Motor neuron (in vitro differentiated cells): ENCODE measurements at regions not wholly inside any gene's neighbourhood (a gene's known extent, or its start where the extent isn't known, plus 50 kb on each side); places are given as distances from the start of the nearest gene placed in this dataset.

Experiments
- ATAC-seq, 8 experiments: fragments of 200-7000 bp; cut with Tn5 transposase; replicated peaks in 6 of 8; 2 replicates each; pipeline ENCODE4 v1.8.0; 2021; ENCODE audit warnings: mild to moderate bottlenecking in 8 of 8, moderate library complexity in 8 of 8
- H3K27ac ChIP-seq, 2 donors: fragments of 250-450 bp; sonication (Bioruptor Pico); 2 replicates each; pipeline ENCODE4 v1.9.0; 2021; ENCODE audit warnings: antibody characterized with exemption in 2 of 2, mild to moderate bottlenecking in 2 of 2, moderate library complexity in 1 of 2
- H3K4me1 ChIP-seq, 2 donors: fragments of 250-450 bp; sonication (Bioruptor Pico); replicated peaks in 1 of 2; 2 replicates each; pipeline ENCODE4 v1.6.1; 2021; ENCODE audit warnings: antibody characterized with exemption in 2 of 2, mild to moderate bottlenecking in 2 of 2, moderate library complexity in 1 of 2
- H3K4me3 ChIP-seq, 5 donors: fragments of 250-450 bp; sonication (Bioruptor Pico); 2 replicates each; pipeline ENCODE4 v1.9.0; 2021; ENCODE audit warnings: antibody characterized with exemption in 5 of 5, mild to moderate bottlenecking in 5 of 5, moderate library complexity in 4 of 5
- WGBS, 10 experiments: fragments of 450-650 bp; shearing (Covaris generic); methylation state at CpG; one replicate each; pipeline ENCODE4 v1.0.0; 2022; 5-methylcytosine and 5-hydroxymethylcytosine counted together
- in situ Hi-C, 9 experiments: fragments of 400-800 bp; cut with MboI; loops; one replicate each; pipeline ENCODE4 v1.15.0; 2021; ENCODE audit warnings: low sequenced_read_pairs in 9 of 9, low pct_unique_long_range_greater_than_20kb in 2 of 9; ENCODE audit not compliant: unreplicated experiment in 9 of 9

DNA sequence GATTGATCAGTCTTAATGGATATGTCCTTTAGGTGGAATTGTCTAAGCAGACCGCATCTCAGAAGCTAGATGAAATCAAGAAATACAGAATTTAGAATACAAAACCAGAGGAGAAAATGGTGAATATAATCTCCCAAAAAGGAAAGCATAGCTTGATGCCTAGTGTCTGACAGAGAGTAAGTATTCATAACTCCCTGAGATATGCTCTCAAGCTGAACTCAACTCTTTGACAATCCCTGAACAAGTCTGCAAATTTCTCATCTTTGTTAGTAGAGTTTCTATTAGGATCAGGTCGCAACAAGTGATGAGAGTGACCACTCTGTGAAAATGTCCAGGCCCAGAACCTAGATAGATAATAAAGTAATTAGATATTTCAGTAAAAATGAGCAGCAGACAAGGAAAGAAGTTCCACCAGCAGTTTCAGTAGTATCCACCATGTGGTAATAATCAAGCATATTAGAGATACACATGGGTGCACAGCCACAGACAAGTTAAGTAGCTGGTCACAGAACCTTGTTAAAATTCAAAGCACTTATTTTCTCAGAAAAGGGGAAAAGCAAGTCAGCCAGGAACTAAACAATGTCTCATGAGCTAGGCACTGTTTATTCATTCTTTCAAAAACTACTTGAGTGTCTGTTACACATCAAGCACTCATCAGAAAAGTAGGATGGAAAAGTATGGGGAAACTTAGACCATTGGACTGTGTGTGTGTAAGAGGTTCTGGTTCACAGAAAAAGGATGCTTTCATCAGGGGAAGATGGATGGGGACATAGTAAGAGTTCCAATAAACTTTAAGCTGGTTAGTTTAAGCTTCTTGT lies 481.5 kb upstream of the TUSC1 start:
- in situ Hi-C loops = loop anchor here in 1 of 9 experiments (25.0 kb wide), 1 partner anchor 97 kb away; no protein-coding TSS in a partner anchor
- ATAC-seq = no peak
- WGBS, 10 experiments = 64 to 100% (median 86%) methylated on average over 1 to 2 of the region's 2 CpGs; no CpG with 5 or more reads in 1 of the 10 experiments
- H3K4me3 ChIP-seq = no peak overlapping the region
- no peak overlapping the region for H3K27ac ChIP-seq
- H3K4me1 ChIP-seq = peaks cover 0 to 5% of the 10 kb centered on the region in 2 donors

- in situ Hi-C loops = loop anchor here in 1 of 9 experiments (25.0 kb wide), 1 partner anchor 96 kb away; no protein-coding TSS in a partner anchor
- no peak for ATAC-seq
- WGBS, 10 experiments = 69 to 100% (median 91%) methylated on average over 2 to 4 of the region's 4 CpGs; no CpG with 5 or more reads in 1 of the 10 experiments
Measured at GRCh38 chr9:26158631-26159150, 480.4 kb upstream of the TUSC1 start.

GRCh38 chr9:26157411-26157810 lies 479.2 kb upstream of the TUSC1 start:
- Histone ChIP-seq H3K4me1 (peaks cover 3 to 4% of the 10 kb centered on the region in 2 donors), H3K27ac (no peak overlapping the region), H3K4me3 (no peak overlapping the region)
- in situ Hi-C loops = loop anchor here in 1 of 9 experiments (25.0 kb wide), 1 partner anchor 95 kb away; no protein-coding TSS in a partner anchor
- WGBS, 10 experiments = 0 to 94% (median 87%) methylated on average over 1 to 5 of the region's 5 CpGs; no CpG with 5 or more reads in 1 of the 10 experiments
- no peak for ATAC-seq

More at GRCh38 chr9:26158631-26159150, 480.4 kb upstream of the TUSC1 start:
- peaks cover 0 to 5% of the 10 kb centered on the region in 2 donors for H3K4me1 ChIP-seq
- no peak overlapping the region for H3K4me3 ChIP-seq
- no peak overlapping the region for H3K27ac ChIP-seq

DNA sequence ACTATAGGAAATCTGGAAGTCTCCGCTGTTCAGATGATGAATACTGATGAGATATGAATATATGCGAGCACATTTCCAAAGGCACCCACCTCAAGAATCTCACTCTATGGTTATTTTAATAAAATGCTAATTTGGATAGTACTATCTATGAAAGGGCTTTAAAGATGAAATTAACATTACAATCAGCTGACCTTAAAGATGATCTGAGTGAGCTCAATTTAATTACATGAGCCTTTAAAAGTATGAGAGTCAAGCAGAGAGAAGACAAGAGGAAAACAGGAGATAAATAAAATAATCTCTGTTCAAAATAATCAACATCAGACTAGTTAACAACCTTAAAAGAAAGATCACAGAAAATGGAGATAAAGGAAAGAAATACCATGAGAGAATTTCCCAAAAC lies 474.1 kb upstream of the TUSC1 start:
- WGBS, 10 experiments = 38 to 92% (median 79%) methylated on average over 1 to 2 of the region's 2 CpGs; no CpG with 5 or more reads in 2 of the 10 experiments
- Histone ChIP-seq H3K4me1 (peaks cover 0 to 3% of the 10 kb centered on the region in 2 donors), H3K27ac (no peak overlapping the region), H3K4me3 (no peak overlapping the region)
- peak in 1 of 8 experiments; percentile 24 for ATAC-seq
- in situ Hi-C loops = loop anchor here in 1 of 9 experiments (25.0 kb wide), 1 partner anchor 90 kb away; no protein-coding TSS in a partner anchor

DNA sequence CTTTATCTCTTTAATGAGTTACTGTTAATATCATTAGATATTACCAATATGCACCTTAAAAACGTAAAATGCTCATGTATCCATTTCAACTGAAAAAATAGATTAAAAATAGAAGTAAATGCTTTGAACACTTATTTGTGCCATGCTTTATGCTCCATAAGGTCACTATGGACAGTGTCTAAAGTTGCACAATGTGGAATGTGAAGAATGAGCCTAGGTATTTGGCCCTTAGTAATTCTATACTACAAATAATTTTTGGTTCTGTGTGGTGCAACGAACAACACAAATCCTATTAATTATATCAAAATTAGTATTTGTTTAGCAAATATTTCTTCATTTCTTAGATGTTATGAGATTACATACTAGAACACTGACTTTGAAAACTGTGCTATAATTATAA lies 469.9 kb upstream of the TUSC1 start:
- H3K27ac ChIP-seq = no peak overlapping the region
- in situ Hi-C loops = no loop called here
- ATAC-seq = no peak
- 21 to 96% (median 86%) methylated on average over 1 to 2 of the region's 2 CpGs; no CpG with 5 or more reads in 1 of the 10 experiments for WGBS, 10 experiments
- H3K4me3 ChIP-seq = no peak overlapping the region
- peaks cover 0 to 3% of the 10 kb centered on the region in 2 donors for H3K4me1 ChIP-seq

DNA sequence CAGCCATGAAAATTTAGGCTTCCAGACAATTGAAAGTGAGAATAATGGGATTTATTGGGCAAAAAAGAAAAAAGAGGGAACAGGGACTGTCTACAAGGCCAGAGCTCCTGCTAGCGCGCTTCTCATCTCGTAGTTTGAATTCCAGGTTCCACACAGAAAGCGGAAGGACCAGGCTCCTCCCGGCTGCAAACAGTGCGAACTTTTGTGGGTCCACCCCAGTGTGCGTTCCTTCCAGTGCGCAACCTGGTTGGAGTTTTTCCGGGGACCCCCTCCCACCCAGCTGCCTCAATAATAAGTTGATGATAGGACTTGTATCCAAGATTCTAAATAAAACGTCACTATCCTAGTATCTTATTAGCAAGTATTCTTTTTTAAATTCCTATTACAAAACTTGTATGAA lies 467.7 kb upstream of the TUSC1 start:
- no peak for ATAC-seq
- H3K4me1 ChIP-seq = no peaks in the 10 kb centered on the region
- in situ Hi-C loops = no loop called here
- no peak overlapping the region for H3K27ac ChIP-seq
- no peak overlapping the region for H3K4me3 ChIP-seq
- 80 to 100% (median 90%) methylated on average over 1 to 10 of the region's 10 CpGs; no CpG with 5 or more reads in 1 of the 10 experiments for WGBS, 10 experiments

- no peaks in the 10 kb centered on the region for H3K4me1 ChIP-seq
- in situ Hi-C loops = no loop called here
- H3K27ac ChIP-seq = no peak overlapping the region
- H3K4me3 ChIP-seq = no peak overlapping the region
- 14 to 98% (median 87%) methylated on average over 2 to 6 of the region's 6 CpGs; no CpG with 5 or more reads in 1 of the 10 experiments for WGBS, 10 experiments
- ATAC-seq = no peak
Measured at GRCh38 chr9:26142631-26143030, 464.4 kb upstream of the TUSC1 start.

DNA sequence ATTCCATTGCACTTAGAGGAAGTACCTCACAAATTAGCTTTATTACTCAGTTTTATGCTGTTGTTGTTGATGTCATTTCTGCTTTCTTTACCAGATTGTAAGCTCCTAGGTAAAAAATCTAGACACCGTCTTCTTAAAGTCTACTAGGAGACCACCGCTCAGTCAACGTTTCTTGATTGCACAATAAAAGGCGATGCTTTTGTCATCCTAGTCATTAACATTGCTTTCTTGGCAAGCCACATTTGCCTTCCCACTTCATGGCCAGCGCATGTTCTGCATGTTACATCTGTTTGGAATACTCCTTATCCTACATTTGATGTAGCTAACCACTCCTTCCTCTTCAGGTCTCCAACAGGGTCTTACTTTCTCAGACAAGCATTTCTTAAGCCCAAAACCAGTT lies 464.0 kb upstream of the TUSC1 start:
- in situ Hi-C loops = no loop called here

DNA sequence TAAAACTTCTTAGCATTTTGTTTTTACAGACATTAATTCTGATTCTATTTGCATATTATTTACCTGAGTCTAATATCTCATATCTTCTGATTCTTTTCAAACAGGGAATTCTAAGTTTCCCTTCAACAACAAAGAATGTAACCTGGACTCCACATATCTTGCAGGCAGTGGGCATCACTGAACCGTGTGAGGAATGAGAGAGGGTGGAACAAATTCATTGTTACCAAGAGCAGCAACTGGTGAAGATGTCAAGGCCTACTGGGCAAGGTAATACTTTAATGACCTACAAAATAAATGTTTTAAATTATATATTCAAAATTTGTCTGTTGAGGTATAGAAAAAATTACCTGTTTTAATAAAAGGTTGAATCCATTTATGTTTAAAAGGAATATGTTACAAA lies 455.3 kb upstream of the TUSC1 start:
- in situ Hi-C loops = no loop called here
- Histone ChIP-seq H3K4me3 (no peak overlapping the region), H3K4me1 (peaks cover 0 to 6% of the 10 kb centered on the region in 2 donors), H3K27ac (no peak overlapping the region)
- no peak for ATAC-seq
- 67 to 90% methylated on average over 1 of the region's 1 CpG; no CpG with 5 or more reads in 8 of the 10 experiments for WGBS, 10 experiments

More for the DNA sequence above, 464.0 kb upstream of the TUSC1 start:
- Histone ChIP-seq H3K4me3 (no peak overlapping the region), H3K4me1 (no peaks in the 10 kb centered on the region), H3K27ac (no peak overlapping the region)
- WGBS, 10 experiments = 47 to 95% (median 84%) methylated on average over 2 to 5 of the region's 5 CpGs
- ATAC-seq = no peak

- no peak overlapping the region for H3K4me3 ChIP-seq
- in situ Hi-C loops = no loop called here
- WGBS, 10 experiments = 33 to 100% (median 86%) methylated on average over 1 to 4 of the region's 4 CpGs; no CpG with 5 or more reads in 1 of the 10 experiments
- H3K27ac ChIP-seq = no peak overlapping the region
- peak in 1 of 8 experiments; percentile 27 for ATAC-seq
- H3K4me1 ChIP-seq = peaks cover 0 to 9% of the 10 kb centered on the region in 2 donors
Measured at GRCh38 chr9:26132746-26133312, 454.6 kb upstream of the TUSC1 start.

- peaks cover 0 to 9% of the 10 kb centered on the region in 2 donors for H3K4me1 ChIP-seq
- in situ Hi-C loops = no loop called here
Measured at GRCh38 chr9:26131886-26132285, 453.6 kb upstream of the TUSC1 start.

GRCh38 chr9:26129217-26129616 lies 451.0 kb upstream of the TUSC1 start:
- Histone ChIP-seq H3K4me3 (no peak overlapping the region), H3K27ac (no peak overlapping the region), H3K4me1 (peaks cover 0 to 9% of the 10 kb centered on the region in 2 donors)
- ATAC-seq = peak in 5 of 8 experiments; percentile 81 to 92 (median 86)
- 30 to 100% (median 84%) methylated on average over 1 to 2 of the region's 2 CpGs for WGBS, 10 experiments
- in situ Hi-C loops = no loop called here

More at GRCh38 chr9:26131886-26132285, 453.6 kb upstream of the TUSC1 start:
- 0 to 100% (median 100%) methylated on average over 1 of the region's 1 CpG; no CpG with 5 or more reads in 3 of the 10 experiments for WGBS, 10 experiments
- ATAC-seq = no peak
- Histone ChIP-seq H3K27ac (no peak overlapping the region), H3K4me3 (no peak overlapping the region)

GRCh38 chr9:26125693-26126092 lies 447.4 kb upstream of the TUSC1 start:
- in situ Hi-C loops = no loop called here
- WGBS, 10 experiments = 10 to 100% (median 80%) methylated on average over 1 to 5 of the region's 5 CpGs; no CpG with 5 or more reads in 1 of the 10 experiments

More at GRCh38 chr9:26125693-26126092, 447.4 kb upstream of the TUSC1 start:
- Histone ChIP-seq H3K4me1 (peaks cover 0 to 9% of the 10 kb centered on the region in 2 donors), H3K27ac (no peak overlapping the region), H3K4me3 (no peak overlapping the region)
- ATAC-seq = no peak
